WTC11 (cell line): ENCODE measurements at regions not wholly inside any gene's neighbourhood (a gene's known extent, or its start where the extent isn't known, plus 50 kb on each side); places are given as distances from the start of the nearest gene placed in this dataset.

Experiments
- ATAC-seq: fragments of 200-7000 bp; cut with Tn5 transposase; 2 replicates; pipeline ENCODE4 v1.10.0; 2021; ENCODE audit warnings: mild to moderate bottlenecking, moderate library complexity
- CTCF ChIA-PET: fragments of 300-600 bp; sonication (Branson Sonifier 250); formaldehyde crosslinking; loops from one replicate; lab custom pipeline; 2021; ENCODE audit warnings: antibody characterized with exemption; lab: Charles Lee
- POLR2A ChIA-PET: fragments of 350-600 bp; sonication (Branson Sonifier 250); formaldehyde crosslinking; loops from one replicate; lab custom pipeline; 2021; ENCODE audit warnings: antibody characterized with exemption; lab: Charles Lee
- DNase-seq: peaks from one replicate; pipeline ENCODE4 v3.0.0; 2021; ENCODE audit warnings: low spot score
- H3K27ac Mint-ChIP-seq: 2 replicates; pipeline ENCODE4 v1.8.0; 2021; ENCODE audit warnings: mixed read lengths
- H3K27me3 Mint-ChIP-seq: 2 replicates; pipeline ENCODE4 v1.8.0; 2021; ENCODE audit warnings: low read depth, mild to moderate bottlenecking, moderate library complexity, mixed read lengths
- H3K36me3 Mint-ChIP-seq: 2 replicates; pipeline ENCODE4 v1.8.0; 2021; ENCODE audit warnings: mixed read lengths
- H3K4me1 Mint-ChIP-seq: 2 replicates; pipeline ENCODE4 v1.8.0; 2022; ENCODE audit warnings: mixed read lengths
- H3K4me3 Mint-ChIP-seq: 2 replicates; pipeline ENCODE4 v1.8.0; 2021; ENCODE audit warnings: mild to moderate bottlenecking, moderate library complexity, mixed read lengths
- H3K9me3 Mint-ChIP-seq: 2 replicates; pipeline ENCODE4 v1.8.0; 2021; ENCODE audit warnings: mixed read lengths
- ATF1 ChIP-seq: sonication (generic); formaldehyde crosslinking; IDR thresholded peaks from 2 replicates; pipeline ENCODE4 v1.8.1; 2023; ENCODE audit warnings: mild to moderate bottlenecking, moderate library complexity, missing genetic modification reagents
- CREM ChIP-seq: sonication (generic); formaldehyde crosslinking; IDR thresholded peaks from 2 replicates; pipeline ENCODE4 v1.8.1; 2022; ENCODE audit warnings: mild to moderate bottlenecking, missing genetic modification reagents, moderate library complexity
- FOXP1 ChIP-seq: sonication (generic); formaldehyde crosslinking; IDR thresholded peaks from 2 replicates; pipeline ENCODE4 v1.8.0; 2022; ENCODE audit warnings: missing genetic modification reagents, mild to moderate bottlenecking, moderate library complexity, borderline replicate concordance
- GRHL2 ChIP-seq: fragments of 250-450 bp; sonication (Bioruptor Pico); IDR thresholded peaks from 2 replicates; pipeline ENCODE4 v1.8.0; 2022; ENCODE audit warnings: mild to moderate bottlenecking, moderate library complexity; ENCODE audit not compliant: insufficient replicate concordance, severe bottlenecking
- NR1H2 ChIP-seq: sonication (generic); formaldehyde crosslinking; IDR thresholded peaks from 2 replicates; pipeline ENCODE4 v1.9.0; 2021; ENCODE audit warnings: mild to moderate bottlenecking, moderate library complexity, missing genetic modification reagents
- OVOL2 ChIP-seq: fragments of 250-450 bp; sonication (Bioruptor Pico); IDR thresholded peaks from 2 replicates; pipeline ENCODE4 v1.9.0; 2021; ENCODE audit warnings: mild to moderate bottlenecking, borderline replicate concordance
- RORB ChIP-seq: fragments of 250-450 bp; sonication (Bioruptor Pico); IDR thresholded peaks from 2 replicates; pipeline ENCODE4 v1.9.0; 2021; ENCODE audit warnings: mild to moderate bottlenecking
- SMAD3 ChIP-seq: sonication (generic); formaldehyde crosslinking; IDR thresholded peaks from 2 replicates; pipeline ENCODE4 v1.8.0; 2022; ENCODE audit warnings: missing genetic modification reagents, mild to moderate bottlenecking, borderline replicate concordance
- TP53 ChIP-seq: sonication (generic); formaldehyde crosslinking; IDR thresholded peaks from 2 replicates; pipeline ENCODE4 v1.8.1; 2023; ENCODE audit warnings: mild to moderate bottlenecking, missing genetic modification reagents
- ZNF138 ChIP-seq: sonication (generic); formaldehyde crosslinking; conservative IDR thresholded peaks from 2 replicates; pipeline ENCODE4 v1.8.1; 2022; ENCODE audit warnings: mild to moderate bottlenecking, moderate library complexity, missing genetic modification reagents
- TF ChIP-seq, protein P1 (sequence below): sonication (generic); formaldehyde crosslinking; IDR thresholded peaks from 2 replicates; pipeline ENCODE4 v1.8.1; 2023; ENCODE audit warnings: mild to moderate bottlenecking, missing genetic modification reagents
- TF ChIP-seq, protein P2 (sequence below): sonication (generic); formaldehyde crosslinking; IDR thresholded peaks from 2 replicates; pipeline ENCODE4 v1.8.0; 2022; ENCODE audit warnings: mild to moderate bottlenecking, missing genetic modification reagents
- TF ChIP-seq, protein P3 (sequence below): fragments of 250-450 bp; sonication (Bioruptor Pico); IDR thresholded peaks from 2 replicates; pipeline ENCODE4 v1.9.0; 2021; ENCODE audit warnings: mild to moderate bottlenecking, borderline replicate concordance
- TF ChIP-seq, protein P4 (sequence below): fragments of 250-450 bp; sonication (Bioruptor Pico); IDR thresholded peaks from 2 replicates; pipeline ENCODE4 v1.9.0; 2021; ENCODE audit warnings: mild to moderate bottlenecking
- TF ChIP-seq, protein P5 (sequence below): sonication (generic); formaldehyde crosslinking; IDR thresholded peaks from 2 replicates; pipeline ENCODE4 v1.8.1; 2023; ENCODE audit warnings: mild to moderate bottlenecking, missing genetic modification reagents, moderate library complexity
- TF ChIP-seq, protein P6 (sequence below): sonication (generic); formaldehyde crosslinking; IDR thresholded peaks from 2 replicates; pipeline ENCODE4 v1.8.0; 2023; ENCODE audit warnings: mild to moderate bottlenecking, missing genetic modification reagents
- TF ChIP-seq, protein P7 (sequence below): fragments of 250-450 bp; sonication (Bioruptor Pico); IDR thresholded peaks from 2 replicates; pipeline ENCODE4 v2.1.2; 2022; ENCODE audit warnings: mild to moderate bottlenecking, moderate library complexity
- TF ChIP-seq, protein P8 (sequence below): fragments of 250-450 bp; sonication (Bioruptor Pico); IDR thresholded peaks from 2 replicates; pipeline ENCODE4 v1.8.0; 2021; ENCODE audit warnings: mild to moderate bottlenecking

DNA sequence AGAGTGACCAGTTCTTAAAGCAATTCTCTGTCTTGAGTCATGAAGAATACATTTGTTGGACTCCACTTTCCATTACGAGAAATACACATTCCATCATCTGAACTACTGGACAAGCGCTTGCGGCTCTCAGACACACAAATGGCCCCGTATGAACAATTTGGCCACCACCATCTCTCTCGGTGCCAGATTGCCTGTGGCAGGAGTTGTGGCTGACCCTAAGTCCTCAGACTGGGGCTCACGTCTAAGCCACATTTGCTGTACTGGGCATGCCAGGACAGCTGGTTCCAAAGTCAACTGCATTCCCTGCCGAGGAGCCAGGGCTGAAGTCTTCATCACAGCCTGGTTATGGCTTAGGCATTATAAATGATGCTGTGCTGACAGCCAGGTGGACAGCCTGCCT, 227.5 kb downstream of the MIAT start (continued):
- TF ChIP-seq, protein P1, sequence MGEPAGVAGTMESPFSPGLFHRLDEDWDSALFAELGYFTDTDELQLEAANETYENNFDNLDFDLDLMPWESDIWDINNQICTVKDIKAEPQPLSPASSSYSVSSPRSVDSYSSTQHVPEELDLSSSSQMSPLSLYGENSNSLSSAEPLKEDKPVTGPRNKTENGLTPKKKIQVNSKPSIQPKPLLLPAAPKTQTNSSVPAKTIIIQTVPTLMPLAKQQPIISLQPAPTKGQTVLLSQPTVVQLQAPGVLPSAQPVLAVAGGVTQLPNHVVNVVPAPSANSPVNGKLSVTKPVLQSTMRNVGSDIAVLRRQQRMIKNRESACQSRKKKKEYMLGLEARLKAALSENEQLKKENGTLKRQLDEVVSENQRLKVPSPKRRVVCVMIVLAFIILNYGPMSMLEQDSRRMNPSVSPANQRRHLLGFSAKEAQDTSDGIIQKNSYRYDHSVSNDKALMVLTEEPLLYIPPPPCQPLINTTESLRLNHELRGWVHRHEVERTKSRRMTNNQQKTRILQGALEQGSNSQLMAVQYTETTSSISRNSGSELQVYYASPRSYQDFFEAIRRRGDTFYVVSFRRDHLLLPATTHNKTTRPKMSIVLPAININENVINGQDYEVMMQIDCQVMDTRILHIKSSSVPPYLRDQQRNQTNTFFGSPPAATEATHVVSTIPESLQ, result no peak
- TF ChIP-seq NR1H2 (CRISPR knock-in tag), result no peak
- no peak for TF ChIP-seq ZNF138
- TF ChIP-seq, protein P2, sequence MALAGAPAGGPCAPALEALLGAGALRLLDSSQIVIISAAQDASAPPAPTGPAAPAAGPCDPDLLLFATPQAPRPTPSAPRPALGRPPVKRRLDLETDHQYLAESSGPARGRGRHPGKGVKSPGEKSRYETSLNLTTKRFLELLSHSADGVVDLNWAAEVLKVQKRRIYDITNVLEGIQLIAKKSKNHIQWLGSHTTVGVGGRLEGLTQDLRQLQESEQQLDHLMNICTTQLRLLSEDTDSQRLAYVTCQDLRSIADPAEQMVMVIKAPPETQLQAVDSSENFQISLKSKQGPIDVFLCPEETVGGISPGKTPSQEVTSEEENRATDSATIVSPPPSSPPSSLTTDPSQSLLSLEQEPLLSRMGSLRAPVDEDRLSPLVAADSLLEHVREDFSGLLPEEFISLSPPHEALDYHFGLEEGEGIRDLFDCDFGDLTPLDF (CRISPR knock-in tag), result no peak
- no peak for TF ChIP-seq FOXP1 (CRISPR knock-in tag)
- TF ChIP-seq, protein P3, sequence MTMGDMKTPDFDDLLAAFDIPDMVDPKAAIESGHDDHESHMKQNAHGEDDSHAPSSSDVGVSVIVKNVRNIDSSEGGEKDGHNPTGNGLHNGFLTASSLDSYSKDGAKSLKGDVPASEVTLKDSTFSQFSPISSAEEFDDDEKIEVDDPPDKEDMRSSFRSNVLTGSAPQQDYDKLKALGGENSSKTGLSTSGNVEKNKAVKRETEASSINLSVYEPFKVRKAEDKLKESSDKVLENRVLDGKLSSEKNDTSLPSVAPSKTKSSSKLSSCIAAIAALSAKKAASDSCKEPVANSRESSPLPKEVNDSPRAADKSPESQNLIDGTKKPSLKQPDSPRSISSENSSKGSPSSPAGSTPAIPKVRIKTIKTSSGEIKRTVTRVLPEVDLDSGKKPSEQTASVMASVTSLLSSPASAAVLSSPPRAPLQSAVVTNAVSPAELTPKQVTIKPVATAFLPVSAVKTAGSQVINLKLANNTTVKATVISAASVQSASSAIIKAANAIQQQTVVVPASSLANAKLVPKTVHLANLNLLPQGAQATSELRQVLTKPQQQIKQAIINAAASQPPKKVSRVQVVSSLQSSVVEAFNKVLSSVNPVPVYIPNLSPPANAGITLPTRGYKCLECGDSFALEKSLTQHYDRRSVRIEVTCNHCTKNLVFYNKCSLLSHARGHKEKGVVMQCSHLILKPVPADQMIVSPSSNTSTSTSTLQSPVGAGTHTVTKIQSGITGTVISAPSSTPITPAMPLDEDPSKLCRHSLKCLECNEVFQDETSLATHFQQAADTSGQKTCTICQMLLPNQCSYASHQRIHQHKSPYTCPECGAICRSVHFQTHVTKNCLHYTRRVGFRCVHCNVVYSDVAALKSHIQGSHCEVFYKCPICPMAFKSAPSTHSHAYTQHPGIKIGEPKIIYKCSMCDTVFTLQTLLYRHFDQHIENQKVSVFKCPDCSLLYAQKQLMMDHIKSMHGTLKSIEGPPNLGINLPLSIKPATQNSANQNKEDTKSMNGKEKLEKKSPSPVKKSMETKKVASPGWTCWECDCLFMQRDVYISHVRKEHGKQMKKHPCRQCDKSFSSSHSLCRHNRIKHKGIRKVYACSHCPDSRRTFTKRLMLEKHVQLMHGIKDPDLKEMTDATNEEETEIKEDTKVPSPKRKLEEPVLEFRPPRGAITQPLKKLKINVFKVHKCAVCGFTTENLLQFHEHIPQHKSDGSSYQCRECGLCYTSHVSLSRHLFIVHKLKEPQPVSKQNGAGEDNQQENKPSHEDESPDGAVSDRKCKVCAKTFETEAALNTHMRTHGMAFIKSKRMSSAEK (CRISPR knock-in tag), result no peak
- no peak for TF ChIP-seq ATF1 (CRISPR knock-in tag)

DNA sequence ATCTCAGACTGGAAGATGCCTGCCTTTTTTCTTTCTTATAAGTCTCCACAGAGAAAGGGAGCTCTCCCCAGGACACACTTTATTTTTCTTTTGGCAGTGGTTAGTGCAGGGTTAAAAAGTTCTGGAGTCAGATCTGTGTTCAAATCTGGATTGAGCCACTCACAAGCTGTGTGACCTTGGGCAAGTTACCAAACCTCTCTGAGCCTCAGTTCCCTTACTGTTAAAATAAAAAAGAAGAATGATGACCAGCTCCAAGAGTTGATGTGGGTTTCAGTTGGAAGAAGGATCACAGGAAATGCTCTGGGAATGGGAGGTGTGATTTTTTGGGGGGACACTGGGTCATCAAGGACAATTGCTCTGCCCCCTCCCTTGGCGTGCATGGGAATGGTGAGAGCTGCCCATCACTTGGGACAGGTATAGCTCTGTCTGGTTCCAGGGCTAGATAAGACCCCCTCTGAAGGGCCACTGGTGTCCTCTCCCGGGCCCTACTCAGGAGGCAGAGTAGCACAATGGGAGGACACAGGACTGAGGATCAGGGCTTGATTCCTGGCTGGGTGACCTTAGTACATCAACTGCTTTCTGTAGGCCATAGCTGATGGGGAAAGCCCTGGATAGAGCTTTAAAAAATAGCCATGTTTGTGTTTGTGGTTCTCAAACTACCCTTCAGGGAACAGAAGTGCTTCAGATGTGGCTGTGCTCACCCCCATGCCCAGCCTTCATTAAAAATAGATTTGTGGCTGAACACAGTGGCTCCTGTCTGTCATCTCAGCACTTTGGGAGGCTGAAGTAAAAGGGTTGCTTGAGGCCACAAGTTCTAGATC, 228.3 kb downstream of the MIAT start:
- H3K4me1 Mint-ChIP-seq, result peaks cover 20% of the 10 kb centered on the region
- H3K36me3 Mint-ChIP-seq, result no peaks in the 10 kb centered on the region
- TF ChIP-seq GRHL2 (no peak), OVOL2 (CRISPR knock-in tag) (no peak), CREM (no peak), RORB (CRISPR knock-in tag) (no peak), TP53 (CRISPR knock-in tag) (no peak), SMAD3 (no peak)
- TF ChIP-seq, protein P4, sequence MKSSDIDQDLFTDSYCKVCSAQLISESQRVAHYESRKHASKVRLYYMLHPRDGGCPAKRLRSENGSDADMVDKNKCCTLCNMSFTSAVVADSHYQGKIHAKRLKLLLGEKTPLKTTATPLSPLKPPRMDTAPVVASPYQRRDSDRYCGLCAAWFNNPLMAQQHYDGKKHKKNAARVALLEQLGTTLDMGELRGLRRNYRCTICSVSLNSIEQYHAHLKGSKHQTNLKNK (CRISPR knock-in tag), result no peak
- TF ChIP-seq, protein P5, sequence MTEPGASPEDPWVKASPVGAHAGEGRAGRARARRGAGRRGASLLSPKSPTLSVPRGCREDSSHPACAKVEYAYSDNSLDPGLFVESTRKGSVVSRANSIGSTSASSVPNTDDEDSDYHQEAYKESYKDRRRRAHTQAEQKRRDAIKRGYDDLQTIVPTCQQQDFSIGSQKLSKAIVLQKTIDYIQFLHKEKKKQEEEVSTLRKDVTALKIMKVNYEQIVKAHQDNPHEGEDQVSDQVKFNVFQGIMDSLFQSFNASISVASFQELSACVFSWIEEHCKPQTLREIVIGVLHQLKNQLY (CRISPR knock-in tag), result no peak
- TF ChIP-seq, protein P6, sequence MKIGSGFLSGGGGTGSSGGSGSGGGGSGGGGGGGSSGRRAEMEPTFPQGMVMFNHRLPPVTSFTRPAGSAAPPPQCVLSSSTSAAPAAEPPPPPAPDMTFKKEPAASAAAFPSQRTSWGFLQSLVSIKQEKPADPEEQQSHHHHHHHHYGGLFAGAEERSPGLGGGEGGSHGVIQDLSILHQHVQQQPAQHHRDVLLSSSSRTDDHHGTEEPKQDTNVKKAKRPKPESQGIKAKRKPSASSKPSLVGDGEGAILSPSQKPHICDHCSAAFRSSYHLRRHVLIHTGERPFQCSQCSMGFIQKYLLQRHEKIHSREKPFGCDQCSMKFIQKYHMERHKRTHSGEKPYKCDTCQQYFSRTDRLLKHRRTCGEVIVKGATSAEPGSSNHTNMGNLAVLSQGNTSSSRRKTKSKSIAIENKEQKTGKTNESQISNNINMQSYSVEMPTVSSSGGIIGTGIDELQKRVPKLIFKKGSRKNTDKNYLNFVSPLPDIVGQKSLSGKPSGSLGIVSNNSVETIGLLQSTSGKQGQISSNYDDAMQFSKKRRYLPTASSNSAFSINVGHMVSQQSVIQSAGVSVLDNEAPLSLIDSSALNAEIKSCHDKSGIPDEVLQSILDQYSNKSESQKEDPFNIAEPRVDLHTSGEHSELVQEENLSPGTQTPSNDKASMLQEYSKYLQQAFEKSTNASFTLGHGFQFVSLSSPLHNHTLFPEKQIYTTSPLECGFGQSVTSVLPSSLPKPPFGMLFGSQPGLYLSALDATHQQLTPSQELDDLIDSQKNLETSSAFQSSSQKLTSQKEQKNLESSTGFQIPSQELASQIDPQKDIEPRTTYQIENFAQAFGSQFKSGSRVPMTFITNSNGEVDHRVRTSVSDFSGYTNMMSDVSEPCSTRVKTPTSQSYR (CRISPR knock-in tag), result no peak
- TF ChIP-seq, protein P7, sequence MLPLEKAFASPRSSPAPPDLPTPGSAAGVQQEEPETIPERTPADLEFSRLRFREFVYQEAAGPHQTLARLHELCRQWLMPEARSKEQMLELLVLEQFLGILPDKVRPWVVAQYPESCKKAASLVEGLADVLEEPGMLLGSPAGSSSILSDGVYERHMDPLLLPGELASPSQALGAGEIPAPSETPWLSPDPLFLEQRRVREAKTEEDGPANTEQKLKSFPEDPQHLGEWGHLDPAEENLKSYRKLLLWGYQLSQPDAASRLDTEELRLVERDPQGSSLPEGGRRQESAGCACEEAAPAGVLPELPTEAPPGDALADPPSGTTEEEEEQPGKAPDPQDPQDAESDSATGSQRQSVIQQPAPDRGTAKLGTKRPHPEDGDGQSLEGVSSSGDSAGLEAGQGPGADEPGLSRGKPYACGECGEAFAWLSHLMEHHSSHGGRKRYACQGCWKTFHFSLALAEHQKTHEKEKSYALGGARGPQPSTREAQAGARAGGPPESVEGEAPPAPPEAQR (CRISPR knock-in tag), result no peak
- TF ChIP-seq, protein P8, sequence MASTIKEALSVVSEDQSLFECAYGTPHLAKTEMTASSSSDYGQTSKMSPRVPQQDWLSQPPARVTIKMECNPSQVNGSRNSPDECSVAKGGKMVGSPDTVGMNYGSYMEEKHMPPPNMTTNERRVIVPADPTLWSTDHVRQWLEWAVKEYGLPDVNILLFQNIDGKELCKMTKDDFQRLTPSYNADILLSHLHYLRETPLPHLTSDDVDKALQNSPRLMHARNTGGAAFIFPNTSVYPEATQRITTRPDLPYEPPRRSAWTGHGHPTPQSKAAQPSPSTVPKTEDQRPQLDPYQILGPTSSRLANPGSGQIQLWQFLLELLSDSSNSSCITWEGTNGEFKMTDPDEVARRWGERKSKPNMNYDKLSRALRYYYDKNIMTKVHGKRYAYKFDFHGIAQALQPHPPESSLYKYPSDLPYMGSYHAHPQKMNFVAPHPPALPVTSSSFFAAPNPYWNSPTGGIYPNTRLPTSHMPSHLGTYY, result no peak
- no peak overlapping the region for H3K27ac Mint-ChIP-seq
- no peaks in the 10 kb centered on the region for H3K9me3 Mint-ChIP-seq
- no peak overlapping the region for H3K4me3 Mint-ChIP-seq
- ChIA-PET CTCF (no interaction called here), POLR2A (no interaction called here)
- ATAC-seq (no peak), DNase-seq (no peak)
- no peaks in the 10 kb centered on the region for H3K27me3 Mint-ChIP-seq
